ENCODE measurements at regions not wholly inside any gene's neighbourhood (a gene's known extent, or its start where the extent isn't known, plus 50 kb on each side); places are given as distances from the start of the nearest gene placed in this dataset.

- TF ChIP-seq CTCF (IDR thresholded peaks at IDR 0.05) (no peak), POLR2A (IDR thresholded peaks at IDR 0.05) (no peak)
These were observed 793.0 kb upstream of the NDST4 start for GRCh38 chr4:115906428-115906827.
